T-helper 22 cell (primary cell): ENCODE measurements at regions not wholly inside any gene's neighbourhood (a gene's known extent, or its start where the extent isn't known, plus 50 kb on each side); places are given as distances from the start of the nearest gene placed in this dataset.

Experiments
- DNase-seq: peaks from one replicate; pipeline ENCODE4 v3.0.0-alpha.2; 2020; ENCODE audit warnings: low read depth

DNA sequence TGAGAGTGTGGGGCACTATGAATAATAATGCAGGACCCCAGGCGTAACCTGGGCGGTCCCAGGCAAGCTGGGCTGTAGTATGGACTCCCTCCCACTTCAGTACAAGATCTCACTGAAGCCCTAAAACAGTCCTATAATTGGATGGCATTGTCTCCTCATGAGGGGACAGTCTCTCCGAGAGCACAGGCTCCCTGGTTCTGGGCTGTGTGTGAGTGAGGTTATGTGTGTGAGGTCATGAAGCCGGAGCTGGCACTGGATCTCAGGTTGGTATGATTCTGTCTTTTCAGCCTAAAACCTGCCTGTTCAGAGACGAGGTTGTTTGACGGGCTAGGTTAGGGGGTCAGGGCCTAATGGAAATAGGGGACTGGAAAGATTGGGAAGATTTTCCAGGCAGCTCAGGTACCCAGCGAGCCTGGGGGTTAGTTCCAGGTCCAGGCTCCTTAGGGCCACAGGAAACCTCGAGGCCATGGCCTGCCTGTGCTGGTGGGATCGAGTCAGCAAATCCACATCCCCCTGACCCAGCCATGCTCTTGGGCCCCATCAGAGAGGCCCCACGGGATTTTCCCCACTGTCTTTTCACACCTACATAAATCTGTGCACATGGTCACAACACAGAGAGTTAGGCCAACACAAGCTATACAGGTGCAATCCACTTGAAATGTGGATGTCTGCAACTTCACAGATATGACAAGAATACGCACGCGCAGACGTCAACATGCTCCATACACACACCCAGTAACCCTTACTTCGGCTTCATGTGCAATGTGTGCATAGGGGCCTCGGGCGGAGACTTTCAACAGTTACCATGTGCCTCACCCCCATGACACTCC is 94.8 kb downstream of the INHBB start:
- DNase-seq: no peak

GRCh38 chr2:120441351-120441700 is 95.4 kb downstream of the INHBB start:
- DNase-seq: no peak

- DNase-seq: no peak
These were observed 96.0 kb downstream of the INHBB start for GRCh38 chr2:120441744-120442471.

DNA sequence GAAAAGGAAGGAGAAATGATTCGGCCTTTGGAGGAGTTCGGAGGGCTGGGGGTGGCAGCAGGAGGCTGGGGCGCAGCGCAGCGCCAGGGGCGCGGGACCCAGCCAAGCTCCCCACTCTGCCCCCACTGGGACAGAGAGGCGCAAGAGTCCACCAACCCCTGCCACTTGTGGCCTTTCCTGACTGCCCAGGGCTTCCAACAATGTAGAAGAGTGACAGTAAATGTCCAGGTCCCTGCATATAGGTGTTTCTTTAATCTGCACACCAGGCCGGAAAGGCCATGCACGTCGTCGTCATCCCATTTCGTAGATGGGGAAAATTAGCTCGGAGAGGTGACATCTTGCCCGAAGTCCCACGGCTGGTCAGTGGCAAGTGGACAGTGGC is 96.6 kb downstream of the INHBB start:
- DNase-seq: no peak

- no peak for DNase-seq
These were observed 97.1 kb downstream of the INHBB start for GRCh38 chr2:120442923-120443571.

DNA sequence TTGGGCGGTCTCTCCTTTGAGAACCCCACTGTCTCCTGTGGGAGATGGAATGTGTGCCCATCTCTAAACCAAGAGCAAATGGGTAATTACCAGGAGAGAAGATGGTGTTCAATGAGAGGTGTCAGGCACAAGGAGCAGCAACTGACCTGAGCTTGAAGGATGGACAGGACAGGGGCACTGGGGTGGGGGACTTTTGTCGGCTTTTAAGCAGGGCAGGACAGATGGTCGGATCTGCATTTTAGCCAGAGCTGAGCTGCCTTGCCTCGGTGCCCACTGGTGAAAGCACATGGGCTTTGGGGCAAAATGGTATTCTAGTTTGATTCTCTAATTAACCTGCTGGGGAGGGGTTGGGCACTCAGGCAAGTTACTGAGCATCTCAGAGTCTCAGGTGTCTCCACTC is 98.0 kb downstream of the INHBB start:
- DNase-seq: no peak

DNA sequence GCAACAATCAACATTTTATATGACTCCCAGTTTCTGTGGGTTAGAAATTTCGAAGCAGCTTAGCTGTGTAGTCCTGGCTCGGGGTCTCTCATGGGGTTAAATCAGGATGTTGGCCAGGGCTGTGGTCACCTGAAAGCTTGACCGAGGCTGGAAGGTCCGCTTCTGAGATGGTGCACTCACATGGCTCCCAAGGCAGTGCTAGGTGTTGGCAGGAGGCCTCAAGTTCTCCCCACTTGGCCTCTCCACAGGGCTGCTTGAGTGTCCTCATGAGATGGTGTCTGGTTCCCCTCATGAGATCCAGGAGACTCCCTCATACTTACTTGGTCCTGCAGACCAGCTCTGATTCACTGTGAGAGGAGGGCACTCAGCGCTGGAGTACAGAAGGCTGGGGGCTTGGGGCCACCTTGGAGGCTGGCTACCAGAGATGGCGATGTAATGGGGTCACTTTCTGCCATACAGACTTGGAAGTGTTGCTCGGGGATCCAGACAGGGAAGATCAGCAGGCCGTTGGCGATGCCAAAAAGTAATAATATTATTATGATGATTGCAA is 98.8 kb downstream of the INHBB start:
- DNase-seq: no peak

DNA sequence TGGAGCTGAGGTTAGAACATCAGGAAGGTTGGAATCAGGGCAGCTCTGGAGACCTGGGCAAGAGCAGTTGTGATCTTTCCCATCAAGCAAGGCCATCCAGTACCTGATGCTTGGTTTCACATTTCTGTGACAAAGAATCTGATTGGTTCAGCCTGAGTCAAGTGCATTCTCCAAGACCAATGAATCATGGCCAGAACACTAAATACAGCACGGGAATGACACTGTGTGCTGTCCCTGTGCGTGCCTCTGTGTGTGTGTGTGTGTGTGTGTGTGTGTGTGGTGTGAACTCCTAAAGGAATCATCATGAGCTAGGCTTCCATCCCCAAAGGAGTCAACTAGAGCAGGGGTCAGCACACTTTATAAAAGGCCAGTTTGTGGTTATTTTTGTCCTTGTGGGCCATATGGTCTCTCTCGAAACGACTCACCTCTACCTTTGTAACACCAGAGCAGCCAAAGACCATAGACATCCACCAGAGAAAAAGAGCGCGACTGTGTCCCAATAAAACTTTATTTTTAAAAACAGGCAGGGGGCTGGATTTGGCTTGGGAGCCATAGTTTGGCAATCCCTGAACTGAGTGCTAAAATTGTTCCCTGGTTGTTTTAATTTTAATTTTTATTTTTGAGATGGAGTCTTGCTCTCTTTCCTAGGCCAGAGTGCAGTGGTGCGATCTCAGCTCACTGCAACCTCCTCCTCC is 99.7 kb downstream of the INHBB start:
- no peak for DNase-seq

- no peak for DNase-seq
These were observed 100.5 kb downstream of the INHBB start for GRCh38 chr2:120446236-120447126.

DNA sequence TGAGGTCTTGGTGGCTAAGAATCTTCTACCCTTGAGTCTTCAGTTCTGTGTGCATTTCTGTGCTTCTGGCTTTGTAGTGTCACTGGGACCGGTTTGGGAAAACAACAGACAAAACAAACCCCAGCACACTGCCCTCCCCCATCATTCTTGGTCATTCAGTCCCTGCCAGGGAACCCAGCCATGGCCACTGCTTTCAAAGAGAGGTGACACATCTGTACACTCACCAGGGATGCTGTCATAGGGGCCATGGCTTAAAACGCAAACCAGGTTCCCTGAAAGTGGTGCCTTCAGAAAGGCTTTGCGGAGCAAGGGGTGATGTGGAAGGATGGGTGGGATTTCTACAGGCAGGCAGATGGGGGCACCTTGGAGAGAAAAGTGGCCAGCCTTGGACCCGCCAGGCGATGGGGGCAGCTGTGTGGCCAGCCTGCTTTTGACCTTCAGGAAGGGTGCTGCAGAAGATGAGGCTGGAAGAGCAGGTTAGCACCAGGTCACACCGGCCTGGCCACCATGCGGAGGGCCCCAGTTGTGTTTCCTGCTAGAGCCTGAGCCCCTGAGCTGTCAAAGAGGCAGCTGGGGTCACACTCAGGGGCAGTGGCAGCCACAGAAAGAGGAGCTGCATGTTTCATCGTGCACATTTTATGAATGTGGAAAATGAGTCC is 101.3 kb downstream of the INHBB start:
- DNase-seq: no peak

DNA sequence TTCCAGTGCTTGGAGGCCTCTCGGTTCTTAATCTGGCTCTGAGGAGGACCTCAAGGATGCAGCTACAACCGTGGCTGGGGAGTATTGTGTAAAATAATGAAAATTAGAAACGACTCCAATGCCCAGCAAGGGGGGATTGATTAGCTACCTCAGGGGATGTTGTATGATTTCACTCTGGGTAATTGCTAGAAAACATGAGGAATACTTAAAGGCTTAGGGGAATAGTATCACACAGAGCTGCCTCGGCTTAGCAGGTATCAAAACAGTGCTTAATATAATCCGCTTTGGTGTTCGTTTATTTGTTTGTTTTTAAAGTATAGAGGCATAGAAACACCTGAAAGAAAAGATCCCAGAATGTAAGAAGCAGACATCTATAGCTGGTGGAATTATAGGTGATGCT is 102.5 kb downstream of the INHBB start:
- no peak for DNase-seq

- DNase-seq: no peak
These were observed 103.2 kb downstream of the INHBB start for GRCh38 chr2:120448961-120449810.

GRCh38 chr2:120450196-120450820 is 104.4 kb downstream of the INHBB start:
- no peak for DNase-seq

GRCh38 chr2:120451334-120451733 is 105.4 kb downstream of the INHBB start:
- no peak for DNase-seq

- DNase-seq: no peak
These were observed 106.2 kb downstream of the INHBB start for GRCh38 chr2:120452131-120452530.

DNA sequence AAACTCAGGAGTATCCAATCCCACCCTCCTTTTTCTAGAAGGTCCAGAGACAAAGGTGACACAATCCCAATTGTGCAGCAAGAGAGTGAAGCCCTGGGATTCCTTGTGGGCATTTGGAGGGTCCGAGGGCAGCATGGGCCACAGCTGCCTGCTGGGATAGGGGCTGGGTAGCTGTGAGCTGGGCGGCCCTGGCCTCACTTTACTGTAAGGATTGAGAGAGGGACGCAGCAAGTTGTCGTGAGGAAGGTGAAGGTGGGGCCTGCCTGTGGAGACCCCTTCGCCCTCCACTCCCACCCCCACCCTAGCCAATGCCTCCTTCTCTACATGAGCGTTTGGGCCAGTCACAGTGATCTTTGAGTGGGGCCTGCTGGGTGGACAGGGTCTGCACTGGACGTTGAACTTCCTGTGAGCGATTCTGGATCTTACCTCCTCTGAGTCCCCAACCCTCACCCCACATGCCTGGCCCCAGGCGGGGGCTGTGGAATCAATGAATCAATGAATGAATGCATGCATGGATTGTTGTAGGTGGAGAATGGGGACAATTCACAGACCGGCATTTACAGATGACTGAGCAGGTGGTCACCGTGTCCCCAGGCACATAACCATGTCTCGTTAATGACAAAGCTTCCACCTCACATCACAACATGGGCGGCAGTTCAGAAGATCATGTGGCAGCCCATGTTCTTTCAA is 107.2 kb downstream of the INHBB start:
- no peak for DNase-seq

- DNase-seq: no peak
These were observed 107.7 kb downstream of the INHBB start for GRCh38 chr2:120453635-120453998.

DNA sequence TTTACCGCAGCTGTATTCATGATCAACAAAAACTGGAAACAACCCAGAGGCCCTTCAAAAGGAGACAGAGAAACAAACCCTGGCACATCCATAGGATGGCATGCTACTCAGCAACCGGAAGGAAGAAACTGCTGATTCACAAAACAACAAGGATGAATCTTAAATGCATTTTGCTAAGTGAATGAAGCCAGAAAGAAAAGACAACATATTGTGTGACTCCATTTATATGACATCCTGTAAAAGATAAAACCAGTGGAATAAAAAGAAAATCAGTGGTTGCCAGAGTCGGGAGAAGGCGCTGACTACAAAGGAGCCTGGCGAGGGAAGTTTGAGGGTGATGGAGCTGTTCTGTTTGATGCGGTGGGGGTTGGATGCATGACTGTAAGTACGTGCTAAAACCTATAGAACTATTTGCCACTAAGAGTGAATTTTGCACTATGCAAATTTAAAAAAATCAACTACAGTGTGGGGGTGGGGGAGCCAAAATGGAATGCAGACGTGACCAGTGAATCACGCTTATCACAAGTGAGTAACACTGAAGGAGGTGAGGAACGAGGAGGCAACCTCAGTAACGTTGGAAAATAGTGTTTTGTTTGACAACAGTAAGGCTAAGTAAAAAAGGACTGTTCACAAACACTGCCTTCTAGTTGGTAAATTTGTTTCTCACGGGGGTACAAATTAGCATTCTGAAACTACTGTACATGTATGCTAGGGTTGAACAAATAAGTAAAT is 108.9 kb downstream of the INHBB start:
- no peak for DNase-seq
